ENCODE measurements at regions not wholly inside any gene's neighbourhood (a gene's known extent, or its start where the extent isn't known, plus 50 kb on each side); places are given as distances from the start of the nearest gene placed in this dataset.
"Not testable (repeated sequence)": the region's sequence is repeated elsewhere in the genome, so short reads cannot be mapped to it uniquely, and the experiment has no call there.

DNA sequence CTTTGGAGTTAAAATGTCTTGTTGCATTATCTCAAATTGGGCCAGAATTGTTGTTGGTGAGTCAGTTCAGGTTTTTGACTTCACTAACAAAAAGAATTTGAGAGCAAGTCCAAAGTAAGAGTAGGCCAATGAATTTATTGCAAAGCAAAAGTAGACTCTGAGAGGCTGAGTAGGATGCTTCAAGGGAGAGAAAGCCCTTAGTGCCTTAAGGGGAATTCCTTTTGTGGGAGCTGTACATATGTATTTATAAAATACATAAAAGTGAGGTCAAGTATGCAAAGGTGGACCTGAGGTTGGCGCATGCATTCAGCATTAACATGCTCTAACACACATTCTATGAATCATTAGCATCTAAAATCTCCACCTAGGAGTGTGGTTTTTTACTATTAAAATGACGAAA lies 565.4 kb downstream of the GRXCR1 start:
- no peak for DNase-seq

DNA sequence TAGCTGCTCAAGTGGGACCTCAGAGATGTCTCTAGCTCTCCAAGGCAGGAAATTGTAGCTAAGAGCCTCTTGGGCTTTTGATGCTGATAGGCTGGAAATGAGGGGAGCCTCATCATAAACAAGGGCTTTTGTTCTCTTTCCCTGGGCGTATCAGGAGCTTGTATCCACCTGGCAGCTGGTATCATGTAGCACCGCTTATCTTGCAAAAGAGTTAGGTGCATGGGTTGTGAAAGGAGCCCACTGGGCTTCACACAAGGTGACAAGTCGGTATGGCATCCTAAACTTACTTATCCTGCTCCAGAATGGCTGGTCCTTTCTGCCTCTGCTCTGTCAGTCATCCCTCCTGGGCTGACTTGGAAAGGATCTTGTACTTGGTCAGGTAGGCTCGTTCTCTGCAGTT lies 565.8 kb downstream of the GRXCR1 start:
- DNase-seq, result no peak

DNA sequence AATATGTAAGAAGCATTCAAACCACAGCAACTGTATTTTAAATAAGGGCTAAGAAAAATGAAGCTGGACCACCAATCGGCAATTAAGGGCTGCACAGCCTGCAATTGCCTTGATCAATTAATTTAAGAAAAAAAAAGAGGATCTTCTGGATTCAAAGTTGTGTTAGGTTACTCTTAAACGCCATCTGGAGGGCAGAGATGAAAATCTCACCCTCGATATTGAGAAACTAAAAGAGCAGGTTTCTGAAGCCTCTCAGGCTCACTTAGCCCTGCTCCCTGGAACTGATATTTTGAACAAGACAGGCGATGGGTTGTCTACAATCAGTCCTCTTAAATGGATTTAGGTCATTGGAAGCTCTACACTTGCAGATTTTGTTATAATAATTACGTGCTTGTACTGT lies 579.4 kb downstream of the GRXCR1 start:
- DNase-seq, result no peak

DNA sequence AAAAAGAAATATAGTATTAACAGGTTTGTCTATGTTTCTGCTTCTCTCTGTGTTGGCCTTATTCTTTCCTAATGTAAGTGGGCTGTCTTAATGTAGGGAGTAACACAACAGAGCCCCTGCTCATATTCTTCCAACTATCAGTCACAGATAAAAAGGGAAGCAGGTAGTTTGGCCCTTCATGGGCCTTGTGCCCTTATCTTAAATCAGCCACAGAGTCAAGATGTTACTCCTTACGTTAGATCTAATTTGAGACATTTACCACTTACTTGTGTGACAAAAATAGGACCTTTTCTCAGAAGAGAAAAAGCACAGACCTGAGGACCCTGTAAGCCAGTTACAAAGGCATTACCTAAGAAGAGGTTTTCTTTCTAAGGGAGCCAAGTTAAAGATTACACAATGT lies 589.0 kb downstream of the GRXCR1 start:
- no peak for DNase-seq

DNA sequence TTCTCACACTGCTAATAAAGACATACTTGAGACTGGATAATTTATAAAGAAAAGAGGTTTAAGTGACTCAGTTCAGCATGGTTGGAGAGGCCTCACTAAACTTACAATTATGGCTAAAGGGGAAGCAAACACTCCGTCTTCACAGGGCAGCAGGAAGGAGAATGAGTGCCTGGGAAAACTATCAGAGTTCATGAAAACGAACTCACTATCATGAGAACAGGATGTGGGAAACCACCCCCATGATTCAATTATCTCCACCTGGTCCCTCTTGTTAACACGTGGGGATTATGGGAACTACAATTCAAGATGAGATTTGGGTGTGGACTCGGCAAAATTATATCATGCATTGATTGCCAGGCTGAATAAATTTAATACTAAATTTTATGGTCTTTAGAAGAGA lies 592.7 kb downstream of the GRXCR1 start:
- DNase-seq, result no peak

DNA sequence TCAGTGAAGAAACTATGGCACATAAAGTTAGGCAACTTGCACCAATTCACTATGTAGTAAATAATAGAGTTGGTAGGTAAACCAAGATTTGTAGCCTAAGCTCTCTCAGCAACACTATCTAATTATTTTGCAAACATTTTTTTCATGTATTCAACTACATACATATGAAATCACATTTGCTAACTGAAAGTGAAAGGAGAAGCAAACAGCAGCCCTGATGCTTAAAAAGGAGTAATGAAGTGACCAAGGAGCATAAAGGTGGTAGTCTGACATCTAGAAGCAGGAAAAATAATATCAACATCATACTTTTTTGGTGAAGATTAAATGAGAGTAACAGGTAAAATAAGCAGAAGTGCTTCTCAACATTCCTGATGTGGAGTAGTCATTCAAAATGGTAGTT lies 603.7 kb downstream of the GRXCR1 start:
- no peak for DNase-seq

DNA sequence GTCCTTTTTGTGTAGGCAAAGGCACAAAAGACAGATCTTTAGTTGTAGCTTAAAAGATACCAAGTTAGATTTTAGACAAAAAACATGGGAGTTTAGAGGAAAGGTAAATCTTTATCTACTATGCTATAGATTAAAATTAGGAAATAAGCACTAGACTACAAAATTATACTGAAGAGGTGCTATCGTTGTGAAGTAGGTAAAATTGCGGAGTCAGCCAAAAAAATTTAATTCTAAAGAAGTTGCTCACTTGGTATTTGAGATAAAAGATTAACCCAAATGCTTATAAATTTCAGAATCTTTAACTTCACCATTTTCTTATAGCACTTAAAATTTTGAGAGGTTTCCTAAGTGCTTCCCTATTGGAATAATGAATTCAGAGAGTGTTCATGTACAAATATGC lies 604.1 kb downstream of the GRXCR1 start:
- DNase-seq, result no peak

DNA sequence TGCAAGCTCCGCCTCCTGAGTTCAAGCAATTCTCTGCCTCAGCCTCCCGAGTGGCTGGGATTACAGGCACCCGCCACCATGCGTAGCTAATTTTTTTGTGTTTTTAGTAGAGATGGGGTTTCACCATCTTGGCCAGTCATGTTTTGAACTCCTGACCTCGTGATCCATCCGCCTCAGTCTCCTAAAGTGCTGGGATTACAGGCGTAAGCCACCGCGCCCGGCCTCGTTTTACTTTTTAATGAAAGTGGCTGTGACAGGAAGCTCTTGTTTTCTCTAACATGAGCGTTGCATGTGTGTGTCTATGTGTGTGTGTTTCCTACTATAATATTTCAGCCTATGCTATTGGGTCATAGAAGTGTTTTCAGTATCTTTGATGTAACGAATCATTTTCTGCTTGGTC lies 613.3 kb downstream of the GRXCR1 start:
- not testable (repeated sequence) for DNase-seq

DNA sequence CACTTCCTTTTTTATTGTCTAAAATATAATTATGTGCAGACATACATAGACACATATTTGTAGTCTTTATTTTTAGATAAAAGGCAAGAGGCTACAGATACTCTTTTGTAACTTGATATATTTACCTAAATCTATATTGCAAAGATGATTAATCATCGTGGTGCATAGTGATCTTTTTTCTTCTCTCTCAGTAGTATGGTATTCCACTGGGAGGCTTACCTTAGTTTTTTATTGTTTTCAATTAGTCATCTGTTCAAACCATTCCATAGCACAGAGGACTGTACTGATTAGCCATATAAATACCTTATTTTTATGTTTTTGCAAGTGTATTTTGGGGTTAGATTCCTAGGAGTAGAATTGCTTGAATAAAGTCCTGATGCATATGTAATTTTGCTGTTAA lies 619.7 kb downstream of the GRXCR1 start:
- no peak for DNase-seq

DNA sequence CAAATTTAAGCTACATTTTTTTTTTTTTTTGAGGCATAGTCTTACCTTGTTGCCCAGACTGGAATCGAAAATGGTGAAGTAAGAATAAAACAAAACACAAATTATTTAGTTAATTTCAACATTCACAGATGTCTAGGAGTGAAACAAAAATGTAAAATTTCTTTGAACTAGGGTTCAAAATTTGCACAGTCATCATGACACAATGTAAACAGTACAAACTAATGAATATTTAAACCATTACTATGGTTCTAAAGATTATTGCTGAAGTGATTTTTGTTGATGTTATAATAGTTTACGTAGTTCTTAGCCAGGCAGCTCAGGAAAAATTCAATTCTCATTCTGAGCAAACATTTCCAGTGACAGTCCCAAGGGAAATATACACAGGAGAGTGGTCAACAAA lies 633.1 kb downstream of the GRXCR1 start:
- no peak for DNase-seq

DNA sequence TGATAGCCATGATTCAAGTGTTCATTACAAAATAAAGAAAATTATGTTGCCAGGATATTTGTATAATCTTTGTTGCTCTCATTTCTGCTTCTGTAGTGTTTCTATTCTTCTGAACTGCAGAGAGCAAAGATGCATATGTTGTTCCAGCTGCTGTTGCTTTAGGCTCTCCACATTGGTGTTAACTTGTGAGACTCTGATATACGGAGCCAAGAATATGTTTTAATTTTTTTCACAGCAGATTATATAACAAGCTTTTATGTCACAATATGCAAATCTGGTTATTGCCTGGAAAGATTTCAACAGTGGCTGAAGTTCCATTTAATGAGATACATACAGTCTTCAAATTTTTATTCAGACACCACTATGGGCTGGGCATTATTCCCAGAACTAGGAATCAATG lies 655.0 kb downstream of the GRXCR1 start:
- no peak for DNase-seq

DNA sequence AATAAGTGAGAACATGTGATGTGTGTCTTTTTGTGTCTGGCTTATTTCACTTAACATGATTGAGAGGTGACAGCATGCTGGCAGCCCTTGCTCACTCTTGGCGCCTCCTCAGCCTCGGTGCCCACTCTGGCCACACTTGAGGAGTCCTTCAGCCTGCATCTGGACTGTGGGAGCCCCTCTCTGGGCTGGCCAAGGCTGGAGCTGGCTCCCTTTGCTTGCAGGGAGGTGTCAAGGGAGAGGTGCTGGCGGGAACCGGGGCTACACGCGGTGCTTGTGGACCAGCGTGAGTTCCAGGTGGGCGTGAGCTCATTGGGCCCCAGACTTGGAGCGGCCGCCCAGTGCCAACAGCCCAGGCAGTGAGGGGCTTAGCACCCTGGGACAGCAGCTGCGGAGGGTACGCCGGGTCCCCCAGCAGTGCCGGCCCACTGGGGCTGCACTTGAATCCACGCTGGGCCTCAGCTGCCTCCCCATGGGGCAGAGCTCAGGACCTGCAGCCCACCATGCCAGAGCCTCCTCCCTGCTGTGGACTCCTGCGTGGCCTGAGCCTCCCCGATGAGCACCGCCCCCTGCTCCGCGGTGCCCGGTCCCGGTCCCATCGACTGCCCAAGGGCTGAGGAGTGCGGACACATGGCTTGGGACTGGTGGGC lies 658.6 kb downstream of the GRXCR1 start:
- no peak for DNase-seq

DNA sequence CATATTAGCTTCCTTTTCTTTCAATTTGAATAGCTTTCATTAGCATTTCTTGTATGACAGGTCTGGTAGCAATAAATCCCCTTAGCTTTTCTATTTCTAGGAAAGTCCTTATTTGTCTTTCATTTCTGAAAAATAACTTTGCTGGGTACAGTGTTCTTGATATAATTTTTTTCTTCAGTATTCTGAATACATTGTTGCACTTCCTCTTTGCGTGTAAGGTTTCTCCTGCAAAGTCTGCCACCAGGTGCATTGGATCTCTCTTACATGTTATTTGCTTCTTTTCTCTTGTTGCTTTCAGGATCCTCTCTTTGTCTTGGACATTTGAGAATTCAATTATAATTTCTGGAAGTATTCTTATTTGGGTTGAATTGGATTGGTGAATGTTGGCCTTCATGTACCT lies 663.7 kb downstream of the GRXCR1 start:
- DNase-seq, result no peak

DNA sequence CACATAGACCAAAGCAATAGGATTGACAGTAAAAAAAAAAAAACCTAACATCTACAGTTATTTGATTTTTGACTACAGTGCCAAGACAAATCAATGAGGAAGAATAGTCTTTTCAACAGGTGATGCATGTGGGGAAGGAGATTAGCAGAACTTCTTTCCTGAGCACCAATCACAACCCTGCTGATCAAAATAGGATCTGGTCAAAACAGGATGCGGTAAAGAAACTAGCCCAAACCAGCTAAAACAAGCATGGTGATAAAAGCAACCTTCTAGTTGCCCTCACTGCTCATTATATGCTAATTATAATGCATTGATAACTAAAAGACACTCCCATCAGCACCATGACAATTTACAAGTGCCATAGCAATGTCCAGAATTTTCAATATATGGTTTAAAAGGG lies 667.5 kb downstream of the GRXCR1 start:
- DNase-seq, result no peak

DNA sequence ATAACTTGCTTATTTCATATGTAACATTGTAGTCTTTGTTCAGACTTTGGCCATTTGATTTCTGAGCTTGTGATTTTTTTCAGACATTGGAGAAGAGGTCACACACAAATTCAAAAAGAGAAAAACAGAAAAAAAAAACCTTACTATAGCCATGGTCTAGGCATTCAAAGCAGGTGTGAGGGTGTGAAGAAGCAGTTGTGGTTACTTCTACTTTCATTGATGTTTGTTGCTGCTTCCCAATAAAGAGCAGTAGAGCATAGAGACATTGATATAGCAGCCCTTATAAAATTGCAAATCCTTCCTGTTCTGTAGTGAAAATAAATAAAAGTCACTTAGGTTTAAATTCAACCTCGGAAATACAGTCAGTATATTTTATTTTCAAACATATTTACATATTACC lies 671.6 kb downstream of the GRXCR1 start:
- no peak for DNase-seq

DNA sequence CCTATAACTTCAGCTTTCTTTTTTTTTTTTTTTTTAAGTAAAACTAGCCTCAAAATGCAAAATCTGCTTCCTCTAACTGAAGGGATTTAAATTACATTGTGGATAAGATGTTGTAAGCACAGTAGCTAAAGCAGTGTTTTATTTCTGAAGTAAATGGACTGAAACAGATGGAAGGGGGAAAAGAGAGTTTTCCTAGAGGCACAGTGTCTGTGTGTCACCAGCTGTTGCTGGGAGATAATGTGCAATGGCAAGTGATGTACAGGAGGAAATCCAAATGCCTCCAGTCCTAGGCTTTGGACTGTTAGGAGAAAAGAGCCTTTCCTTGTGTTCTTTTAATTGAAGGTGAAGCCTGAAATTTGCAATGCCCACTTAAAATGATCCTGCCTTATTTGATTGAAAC lies 672.1 kb downstream of the GRXCR1 start:
- DNase-seq, result peak; percentile 84

DNA sequence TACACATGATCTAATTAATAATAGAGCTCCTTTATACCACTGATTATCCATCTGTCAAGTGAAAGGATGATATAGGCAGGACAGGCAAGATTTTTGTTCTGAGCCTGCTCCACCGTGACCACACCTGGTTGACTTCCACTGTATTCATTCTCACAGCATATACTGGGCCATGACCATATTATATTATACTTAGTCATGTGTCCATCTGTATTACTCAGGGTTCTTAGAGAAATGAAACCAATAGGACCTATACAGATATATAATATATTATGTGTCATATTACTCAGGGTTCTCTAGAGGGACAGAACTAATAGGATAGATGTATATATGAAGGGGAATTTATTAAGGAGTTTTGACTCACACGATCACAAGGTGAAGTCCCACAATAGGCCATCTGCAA lies 675.1 kb downstream of the GRXCR1 start:
- DNase-seq, result no peak

DNA sequence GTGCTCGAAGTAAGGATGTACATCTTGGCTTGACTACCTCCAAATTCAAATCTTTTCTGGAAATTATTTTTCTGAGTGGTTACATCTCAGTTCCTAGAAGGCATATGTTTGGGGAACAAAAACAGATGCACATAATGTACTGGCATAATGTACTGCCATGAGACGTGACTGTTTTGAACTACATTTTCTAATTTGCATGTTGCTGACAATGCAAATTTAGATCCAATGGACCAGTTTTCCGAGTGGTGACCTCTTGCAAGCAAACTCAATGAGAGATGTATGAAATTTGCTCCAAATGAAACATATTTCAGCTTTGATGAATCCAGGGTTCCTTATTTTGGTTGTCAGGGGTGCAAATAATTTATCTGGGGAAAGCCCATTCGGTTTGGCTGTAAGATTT lies 694.3 kb downstream of the GRXCR1 start:
- no peak for DNase-seq

DNA sequence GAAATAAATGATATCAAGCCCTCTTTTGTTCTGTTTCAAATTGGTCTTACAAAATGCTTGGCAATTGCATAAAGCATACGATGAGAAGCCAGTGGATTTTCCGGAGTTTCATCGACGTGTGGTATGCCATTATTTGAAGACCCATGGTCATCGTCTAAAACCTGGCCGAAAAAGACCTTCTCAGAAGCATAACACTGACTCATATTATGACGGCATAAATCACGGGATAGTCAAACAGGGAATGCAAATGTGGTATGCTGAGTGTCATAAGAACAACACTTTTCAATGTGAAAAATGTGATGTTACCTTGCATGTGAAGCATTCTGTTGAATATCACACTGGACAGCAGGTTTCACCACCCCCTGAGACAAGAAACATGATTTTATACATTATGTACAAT lies 695.2 kb downstream of the GRXCR1 start:
- DNase-seq, result no peak

DNA sequence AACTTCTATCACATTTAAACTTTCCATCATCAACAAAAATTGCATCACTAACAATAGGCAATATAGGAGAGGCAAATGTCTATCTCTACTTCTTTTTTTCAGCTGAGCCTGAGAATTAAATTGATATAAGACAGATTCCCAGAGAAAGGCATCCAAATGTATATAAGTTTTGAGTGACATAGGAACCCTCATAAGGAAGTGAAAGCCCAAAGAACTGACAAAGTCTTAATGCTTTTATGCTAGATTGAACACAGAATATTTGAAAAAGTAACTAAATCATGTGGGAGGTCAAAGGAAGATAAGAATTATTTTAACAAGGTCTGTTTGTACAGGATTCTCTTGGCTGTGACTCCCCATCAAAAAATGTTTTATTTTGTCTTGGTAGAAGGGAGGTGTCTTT lies 714.9 kb downstream of the GRXCR1 start:
- DNase-seq, result no peak

DNA sequence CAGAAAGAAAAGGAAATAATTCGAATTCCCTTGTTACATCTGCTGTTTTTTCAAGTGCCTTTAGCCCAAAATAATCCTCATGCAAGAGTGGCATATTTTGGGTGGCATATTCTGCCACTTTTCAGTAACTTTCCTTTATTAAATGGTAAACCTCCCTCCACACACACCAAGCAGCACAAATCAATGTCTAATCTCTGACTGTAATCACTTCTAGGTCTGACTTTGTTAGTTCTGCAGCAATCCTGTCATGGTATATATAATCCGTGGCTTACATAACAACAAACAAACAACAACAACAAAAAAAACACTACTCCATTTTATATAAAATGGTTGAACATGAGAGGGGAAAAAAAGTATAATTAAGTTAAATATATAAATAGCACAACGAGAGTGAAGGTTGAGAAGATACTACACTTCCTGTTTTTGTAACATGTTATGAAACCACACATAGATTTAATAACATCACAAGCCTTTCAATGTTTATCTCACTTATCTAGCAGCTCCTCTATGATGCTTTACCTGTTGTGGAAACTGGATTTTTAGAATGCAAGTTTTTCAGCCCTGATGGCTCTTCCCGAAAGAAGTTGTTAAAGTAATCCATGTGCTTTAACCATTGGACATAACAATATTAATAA lies 715.4 kb downstream of the GRXCR1 start:
- no peak for DNase-seq

DNA sequence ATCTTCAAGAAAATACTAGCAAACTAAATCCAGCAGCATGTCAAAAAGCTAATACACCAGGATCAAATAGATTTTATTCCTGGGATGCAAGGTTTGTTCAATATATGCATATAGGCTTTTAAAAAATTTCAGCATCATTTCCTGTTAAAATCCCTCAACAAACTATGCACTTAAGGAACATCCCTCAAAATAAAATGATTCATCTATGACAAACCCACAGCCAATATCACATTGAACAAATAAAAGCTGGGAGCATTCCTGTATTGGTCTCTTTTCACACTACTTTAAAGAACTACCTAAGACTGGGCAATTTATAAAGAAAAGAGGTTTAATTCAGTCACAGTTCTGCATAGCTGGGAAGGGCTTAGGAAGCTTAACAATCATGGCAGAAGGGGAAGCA lies 726.7 kb downstream of the GRXCR1 start:
- no peak for DNase-seq

DNA sequence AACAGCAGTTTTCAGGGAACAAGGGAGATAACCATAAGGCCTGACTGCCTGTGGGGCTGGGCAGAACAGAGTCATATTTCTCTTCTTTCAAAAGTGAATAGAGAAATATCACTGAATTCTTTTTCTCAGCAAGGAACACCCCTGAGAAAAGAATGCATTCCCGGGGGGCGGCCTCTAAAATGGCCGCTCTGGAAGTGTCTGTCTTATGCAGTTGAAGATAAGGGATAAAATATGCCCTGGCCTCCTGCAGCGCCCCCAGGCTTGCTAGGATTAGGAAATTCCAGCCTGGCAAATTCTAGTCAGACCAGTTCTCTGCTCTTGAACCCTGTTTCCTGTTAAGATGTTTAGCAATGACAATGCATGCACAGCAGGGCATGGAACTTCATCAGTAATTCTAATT lies 745.4 kb downstream of the GRXCR1 start:
- not testable (repeated sequence) for DNase-seq

DNA sequence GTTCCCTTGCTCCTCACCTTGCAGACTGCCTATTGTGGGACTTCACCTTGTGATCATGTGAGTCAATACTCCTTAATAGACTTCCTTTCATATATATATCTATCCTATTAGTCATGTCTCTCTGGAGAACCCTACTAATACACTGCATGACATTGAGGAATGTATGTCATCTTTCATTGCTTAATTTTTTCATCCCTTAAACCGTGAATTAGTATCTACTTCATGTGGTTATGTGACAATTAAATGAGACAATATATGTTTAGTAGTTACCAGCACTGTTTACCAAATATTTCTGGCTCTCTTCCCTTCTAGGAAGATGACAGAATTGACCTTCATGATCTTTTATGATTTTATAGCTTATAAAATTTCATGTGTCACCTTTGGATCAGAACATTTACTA lies 759.5 kb downstream of the GRXCR1 start:
- DNase-seq, result no peak

DNA sequence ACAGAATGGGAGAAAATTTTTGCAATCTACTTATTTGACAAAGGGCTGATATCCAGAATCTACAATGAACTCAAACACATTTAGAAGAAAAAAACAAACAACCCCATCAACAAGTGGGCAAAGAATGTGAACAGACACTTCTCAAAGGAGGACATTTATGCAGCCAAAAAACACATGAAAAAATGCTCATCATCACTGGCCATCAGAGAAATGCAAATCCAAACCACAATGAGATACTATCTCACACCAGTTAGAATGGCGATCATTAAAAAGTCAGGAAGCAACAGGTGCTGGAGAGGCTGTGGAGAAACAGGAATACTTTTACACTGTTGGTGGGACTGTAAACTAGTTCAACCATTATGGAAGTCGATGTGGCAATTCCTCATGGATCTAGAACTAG lies 767.0 kb downstream of the GRXCR1 start:
- not testable (repeated sequence) for DNase-seq
